Gastrocnemius medialis (tissue), 4 donors: ENCODE measurements at regions not wholly inside any gene's neighbourhood (a gene's known extent, or its start where the extent isn't known, plus 50 kb on each side); places are given as distances from the start of the nearest gene placed in this dataset.

ENCODE experiments used
- CTCF ChIP-seq, 5 experiments: fragments of 450-650 bp in 3 of 5; fragments of 200-600 bp in 2 of 5; sonication (generic) in 2 of 5; IDR thresholded peaks in 4 of 5; conservative IDR thresholded peaks in 1 of 5; 1 replicate in 4 of 5; 2 replicates in 1 of 5; pipeline ENCODE4 v1.5.1; 2016 to 2019; ENCODE audit warnings: antibody characterized with exemption in 5 of 5, mild to moderate bottlenecking in 3 of 5, moderate library complexity in 3 of 5
- POLR2A ChIP-seq, 2 donors: fragments of 450-650 bp; IDR thresholded peaks; one replicate each; pipeline ENCODE4 v1.6.1; 2017; ENCODE audit warnings: antibody characterized with exemption in 2 of 2, mild to moderate bottlenecking in 2 of 2, moderate library complexity in 2 of 2

- no peak for TF ChIP-seq CTCF (IDR thresholded peaks at IDR 0.05 in 4 of 5, conservative IDR thresholded peaks at IDR 0.05 in 1 of 5)
- no peak for TF ChIP-seq POLR2A (IDR thresholded peaks at IDR 0.05)
Observed at GRCh38 chr13:97892717-97893116, 60.8 kb upstream of the IPO5 start.
